NB4 (cell line): ENCODE measurements at regions not wholly inside any gene's neighbourhood (a gene's known extent, or its start where the extent isn't known, plus 50 kb on each side); places are given as distances from the start of the nearest gene placed in this dataset.

ENCODE experiments used
- DNase-seq: peaks from one replicate; pipeline ENCODE4 v3.0.0; 2010; ENCODE audit warnings: low read depth
- H3K4me3 ChIP-seq: one replicate; pipeline ENCODE4 v1.5.1; 2011; ENCODE audit warnings: mild to moderate bottlenecking, low read depth, low read length, moderate library complexity
- CTCF ChIP-seq: IDR thresholded peaks from one replicate; pipeline ENCODE4 v1.5.1; 2012; ENCODE audit warnings: low read depth, low read length
- MAX ChIP-seq: IDR thresholded peaks from 2 replicates; pipeline ENCODE4 v1.6.1; 2011; ENCODE audit warnings: low read depth, low read length
- MYC ChIP-seq: IDR thresholded peaks from 2 replicates; pipeline ENCODE4 v1.6.1; 2011; ENCODE audit warnings: low read depth, low read length
- POLR2A ChIP-seq: IDR thresholded peaks from 2 replicates; pipeline ENCODE4 v1.6.1; 2011; ENCODE audit warnings: mild to moderate bottlenecking; ENCODE audit not compliant: insufficient read length; ENCODE audit errors: extremely low read depth

GRCh38 chr2:52536929-52537460 lies 1230.6 kb upstream of the CHAC2 start:
- DNase-seq, result no peak
- TF ChIP-seq CTCF (no peak), MYC (no peak), POLR2A (no peak), MAX (no peak)
- H3K4me3 ChIP-seq, result no peak overlapping the region

- DNase-seq, result no peak
- H3K4me3 ChIP-seq, result no peak overlapping the region
- TF ChIP-seq CTCF (no peak), MAX (no peak), POLR2A (no peak), MYC (no peak)
Measured at GRCh38 chr2:52532956-52533355, 1234.6 kb upstream of the CHAC2 start.

- no peak for DNase-seq
- no peak overlapping the region for H3K4me3 ChIP-seq
- TF ChIP-seq MYC (no peak), POLR2A (no peak), CTCF (no peak), MAX (no peak)
Measured at GRCh38 chr2:52526735-52527134, 1240.9 kb upstream of the CHAC2 start.

GRCh38 chr2:52520644-52521043 lies 1247.0 kb upstream of the CHAC2 start:
- no peak for TF ChIP-seq MYC
- no peak for TF ChIP-seq CTCF
- no peak for TF ChIP-seq POLR2A
- no peak for TF ChIP-seq MAX

GRCh38 chr2:52518678-52519077 lies 1248.9 kb upstream of the CHAC2 start:
- no peak overlapping the region for H3K4me3 ChIP-seq
- no peak for DNase-seq
- TF ChIP-seq CTCF, result no peak
- TF ChIP-seq MAX, result no peak
- TF ChIP-seq MYC, result no peak
- TF ChIP-seq POLR2A, result no peak

More at GRCh38 chr2:52520644-52521043, 1247.0 kb upstream of the CHAC2 start:
- H3K4me3 ChIP-seq, result no peak overlapping the region
- DNase-seq, result no peak
